Left colon (tissue), 2 donors: ENCODE measurements at regions not wholly inside any gene's neighbourhood (a gene's known extent, or its start where the extent isn't known, plus 50 kb on each side); places are given as distances from the start of the nearest gene placed in this dataset.

Experiments used
- ATAC-seq: fragments of 200-7000 bp; cut with Tn5 transposase; one replicate; pipeline ENCODE4 v1.9.1; 2020; ENCODE audit warnings: mild to moderate bottlenecking, moderate library complexity
- DNase-seq, 2 donors: peaks; one replicate each; pipeline ENCODE4 v3.0.0-alpha.2; 2020
- intact Hi-C, 2 donors: fragments of 100-400 bp; cut with DNase I in 1 of 2; cut with micrococcal nuclease in 1 of 2; formaldehyde crosslinking; loops; one replicate each; pipeline versions ENCODE4 v1.11.2 to v1.14.0; 2022; cut with DNase I, micrococcal nuclease
- donor health status: DM: no; HTN: no; CAD: no.
- donor health status: DM: yes; HTN: yes; CAD: no.

GRCh38 chr1:218874313-218874712, 299.4 kb upstream of the LYPLAL1 start:
- intact Hi-C loops, result no loop called here
- ATAC-seq (no peak), DNase-seq (no peak)

- intact Hi-C loops, result no loop called here
- no peak for ATAC-seq
These were observed 298.8 kb upstream of the LYPLAL1 start for GRCh38 chr1:218874801-218875400.

DNA sequence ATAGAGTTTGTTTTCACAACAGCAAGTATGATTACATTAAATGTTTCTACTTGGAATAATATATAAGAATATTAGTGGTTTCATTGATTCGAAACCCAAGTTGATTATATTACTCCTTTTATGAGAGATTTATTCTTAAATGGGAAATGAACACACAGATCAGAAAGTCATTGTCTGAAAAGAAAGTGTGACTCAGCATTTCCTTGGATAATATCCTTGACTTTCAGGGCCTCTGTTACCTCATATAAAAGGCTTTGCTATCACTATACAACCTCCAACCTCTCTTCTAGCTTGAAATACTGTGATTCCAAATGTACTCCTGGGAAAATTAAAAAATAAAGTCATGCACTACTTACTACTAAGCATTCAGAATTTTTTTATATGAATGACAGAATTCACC, 295.3 kb upstream of the LYPLAL1 start:
- intact Hi-C loops, result no loop called here
- ATAC-seq, result no peak
- no peak for DNase-seq

More at GRCh38 chr1:218874801-218875400, 298.8 kb upstream of the LYPLAL1 start:
- no peak for DNase-seq

GRCh38 chr1:218880484-218881060, 293.1 kb upstream of the LYPLAL1 start:
- no peak for DNase-seq
- intact Hi-C loops, result no loop called here
- ATAC-seq, result no peak

- DNase-seq, result no peak
- intact Hi-C loops, result no loop called here
- no peak for ATAC-seq
These were observed 291.2 kb upstream of the LYPLAL1 start for GRCh38 chr1:218882454-218882853.

DNA sequence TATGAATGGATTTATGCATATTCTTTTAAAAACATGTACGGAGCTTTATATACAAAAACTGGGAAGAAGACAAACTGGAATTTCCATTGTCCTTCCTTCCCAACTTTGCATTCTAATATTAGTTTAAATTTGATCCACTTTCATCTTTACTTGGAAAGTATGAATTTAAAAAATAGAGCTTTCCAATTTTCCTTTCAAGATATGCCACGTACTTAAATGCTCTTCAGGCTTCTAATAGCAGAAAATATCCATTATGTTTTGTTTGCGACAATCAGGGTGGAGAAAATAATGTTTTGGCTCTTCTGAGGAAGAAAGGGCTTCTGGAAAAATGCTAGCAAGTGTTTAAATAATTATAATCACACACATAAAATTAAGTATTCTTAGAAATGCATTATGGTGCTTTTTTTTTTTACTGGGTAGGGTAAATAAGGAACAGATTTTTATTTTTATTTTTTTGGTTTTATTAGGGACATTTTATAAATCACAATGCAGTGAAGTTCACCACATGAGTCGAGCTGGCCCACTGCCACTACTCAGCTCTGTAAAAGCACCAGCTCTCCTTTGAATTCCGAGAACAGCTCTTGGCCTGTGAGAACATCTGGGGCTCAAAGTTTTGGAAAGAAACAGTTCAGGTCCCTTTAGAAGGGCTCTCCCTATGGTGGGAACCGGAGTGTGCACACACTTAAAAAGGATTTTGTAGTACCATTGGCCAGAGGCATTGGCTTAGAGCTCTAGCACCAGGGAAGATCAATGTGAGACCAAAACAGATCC, 287.4 kb upstream of the LYPLAL1 start:
- no peak for ATAC-seq
- peak; percentile 12 to 30 for DNase-seq
- intact Hi-C loops, result no loop called here

- intact Hi-C loops, result no loop called here
- ATAC-seq (no peak), DNase-seq (no peak)
These were observed 286.3 kb upstream of the LYPLAL1 start for GRCh38 chr1:218887141-218887925.

- no peak for ATAC-seq
- no peak for DNase-seq
- intact Hi-C loops, result no loop called here
These were observed 283.2 kb upstream of the LYPLAL1 start for GRCh38 chr1:218890451-218890850.

- DNase-seq (no peak), ATAC-seq (no peak)
- intact Hi-C loops, result no loop called here
These were observed 282.1 kb upstream of the LYPLAL1 start for GRCh38 chr1:218891577-218891976.

DNA sequence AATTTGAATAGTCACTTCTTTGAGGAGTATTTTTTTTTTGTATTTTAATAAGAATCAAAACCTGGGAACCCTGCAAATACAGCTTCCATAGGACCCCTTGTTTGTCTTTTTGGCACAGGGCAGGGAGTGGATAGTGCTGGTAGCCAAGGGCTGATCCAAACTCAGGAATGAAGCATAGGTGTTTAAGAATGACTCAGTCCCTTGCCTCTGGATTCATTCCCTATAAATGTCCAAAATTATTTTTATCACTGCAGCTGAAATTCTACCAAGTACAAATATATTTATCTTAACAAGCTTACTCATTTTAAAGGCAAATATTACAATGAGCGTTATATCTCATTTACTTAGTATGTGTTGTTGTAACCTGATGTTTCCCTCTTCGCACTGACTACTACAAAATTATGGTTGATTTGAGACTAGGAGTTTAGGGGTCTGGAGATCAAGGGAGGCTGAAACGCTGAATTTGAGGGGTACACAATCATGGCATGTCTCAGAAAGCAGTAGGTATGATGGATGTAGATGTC, 278.6 kb upstream of the LYPLAL1 start:
- DNase-seq, result no peak
- intact Hi-C loops, result no loop called here
- ATAC-seq, result no peak

- intact Hi-C loops, result no loop called here
- DNase-seq, result no peak
- no peak for ATAC-seq
These were observed 277.5 kb upstream of the LYPLAL1 start for GRCh38 chr1:218896202-218896601.

DNA sequence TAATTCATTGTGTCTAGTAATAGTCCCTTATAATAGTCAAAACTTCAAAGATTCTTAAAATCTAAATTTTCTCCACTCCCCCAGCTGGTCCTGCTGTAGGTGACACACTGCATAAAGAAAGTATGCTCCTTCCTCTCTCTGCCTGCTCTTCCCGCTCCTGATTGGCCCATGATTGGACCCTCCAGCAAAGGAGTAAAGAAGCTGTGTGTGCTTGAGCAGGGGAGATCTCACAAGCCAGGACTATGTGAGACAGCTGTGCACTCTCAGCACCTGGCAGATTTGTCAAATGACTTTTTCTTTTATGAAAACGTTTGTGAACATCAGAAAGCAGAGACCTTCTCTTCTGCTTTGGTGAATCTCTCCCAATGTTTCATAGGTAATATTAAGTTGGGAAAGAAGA, 274.8 kb upstream of the LYPLAL1 start:
- ATAC-seq (no peak), DNase-seq (no peak)
- intact Hi-C loops, result no loop called here

- DNase-seq (no peak), ATAC-seq (no peak)
- intact Hi-C loops, result no loop called here
These were observed 273.1 kb upstream of the LYPLAL1 start for GRCh38 chr1:218900615-218901014.

GRCh38 chr1:218904416-218904815, 269.3 kb upstream of the LYPLAL1 start:
- ATAC-seq, result no peak
- no peak for DNase-seq
- intact Hi-C loops, result no loop called here

- intact Hi-C loops, result no loop called here
- no peak for DNase-seq
- ATAC-seq, result no peak
These were observed 257.0 kb upstream of the LYPLAL1 start for GRCh38 chr1:218916720-218917119.

DNA sequence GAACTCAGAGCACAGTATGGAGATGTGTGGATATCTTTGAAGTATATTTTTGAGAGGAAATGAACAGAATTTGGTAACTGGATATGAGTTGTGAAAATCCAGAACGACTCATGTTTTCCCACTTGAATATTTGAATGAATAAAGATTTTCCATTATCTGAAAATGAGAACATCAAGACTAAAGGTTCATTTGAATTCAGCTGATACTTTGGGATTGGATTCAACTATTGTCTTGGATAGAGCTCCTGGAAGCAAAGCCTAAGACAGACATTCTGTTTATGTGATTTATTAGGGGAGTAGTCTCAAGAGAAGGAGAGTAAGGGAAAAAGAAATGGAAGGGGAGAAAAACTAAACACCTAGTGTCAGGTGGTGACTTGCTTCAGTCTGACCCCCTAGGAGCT, 256.0 kb upstream of the LYPLAL1 start:
- DNase-seq (no peak), ATAC-seq (no peak)
- intact Hi-C loops, result no loop called here

GRCh38 chr1:218925777-218926176, 247.9 kb upstream of the LYPLAL1 start:
- intact Hi-C loops, result no loop called here
- no peak for ATAC-seq
- DNase-seq, result no peak

- no peak for DNase-seq
- intact Hi-C loops, result no loop called here
- no peak for ATAC-seq
These were observed 247.0 kb upstream of the LYPLAL1 start for GRCh38 chr1:218926631-218927030.

DNA sequence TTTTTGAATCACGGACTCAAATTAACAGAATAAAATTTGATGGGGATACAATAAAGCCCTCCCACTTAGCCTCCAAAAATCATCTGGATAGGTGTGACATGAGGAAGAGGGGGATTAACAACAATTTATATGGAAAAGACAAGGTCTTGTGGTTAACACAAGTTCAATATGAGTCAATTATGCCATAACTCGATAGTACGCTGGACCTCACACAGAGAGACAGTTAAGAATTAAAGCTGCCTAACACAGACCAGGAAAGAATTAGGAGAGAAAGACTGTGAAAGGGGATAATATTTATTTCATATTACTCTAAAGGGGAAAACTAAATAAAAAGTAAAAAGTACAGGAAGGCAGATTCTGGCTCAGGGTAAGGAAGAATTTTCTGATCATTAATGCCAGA, 243.7 kb upstream of the LYPLAL1 start:
- DNase-seq, result no peak
- intact Hi-C loops, result no loop called here
- ATAC-seq, result no peak
